HG03139 (cell line): ENCODE measurements at regions not wholly inside any gene's neighbourhood (a gene's known extent, or its start where the extent isn't known, plus 50 kb on each side); places are given as distances from the start of the nearest gene placed in this dataset.
"Not testable (repeated sequence)": the region's sequence is repeated elsewhere in the genome, so short reads cannot be mapped to it uniquely, and the experiment has no call there.

Source experiments
- ATAC-seq: cut with Tn5 transposase; IDR thresholded peaks from one replicate; pipeline ENCODE4 v1.9.1; 2021; ENCODE audit not compliant: unreplicated experiment

GRCh38 chr3:118077332-118077731 lies 957.3 kb downstream of the IGSF11 start:
- ATAC-seq: no peak

- no peak for ATAC-seq
Observed at GRCh38 chr3:118080889-118081288, 953.8 kb downstream of the IGSF11 start.

GRCh38 chr3:118088696-118089095 lies 946.0 kb downstream of the IGSF11 start:
- no peak for ATAC-seq

GRCh38 chr3:118089563-118089962 lies 945.1 kb downstream of the IGSF11 start:
- ATAC-seq: no peak

- no peak for ATAC-seq
Observed at GRCh38 chr3:118097226-118097625, 937.4 kb downstream of the IGSF11 start.

- no peak for ATAC-seq
Observed at GRCh38 chr3:118097660-118098059, 937.0 kb downstream of the IGSF11 start.

- ATAC-seq: no peak
Observed at GRCh38 chr3:118098827-118099226, 935.8 kb downstream of the IGSF11 start.

GRCh38 chr3:118101891-118102290 lies 932.8 kb downstream of the IGSF11 start:
- no peak for ATAC-seq

GRCh38 chr3:118102737-118103136 lies 931.9 kb downstream of the IGSF11 start:
- no peak for ATAC-seq

GRCh38 chr3:118108201-118108600 lies 926.4 kb downstream of the IGSF11 start:
- ATAC-seq: no peak

- ATAC-seq: no peak
Observed at GRCh38 chr3:118108769-118109168, 925.9 kb downstream of the IGSF11 start.

GRCh38 chr3:118110211-118110610 lies 924.4 kb downstream of the IGSF11 start:
- ATAC-seq: no peak

GRCh38 chr3:118116991-118117390 lies 917.7 kb downstream of the IGSF11 start:
- ATAC-seq: no peak

- no peak for ATAC-seq
Observed at GRCh38 chr3:118126751-118127150, 907.9 kb downstream of the IGSF11 start.

GRCh38 chr3:118127992-118128391 lies 906.7 kb downstream of the IGSF11 start:
- ATAC-seq: no peak

- ATAC-seq: no peak
Observed at GRCh38 chr3:118128886-118129285, 905.8 kb downstream of the IGSF11 start.

- no peak for ATAC-seq
Observed at GRCh38 chr3:118137778-118138177, 896.9 kb downstream of the IGSF11 start.

- no peak for ATAC-seq
Observed at GRCh38 chr3:118144919-118145318, 889.7 kb downstream of the IGSF11 start.

- no peak for ATAC-seq
Observed at GRCh38 chr3:118146658-118147375, 887.8 kb downstream of the IGSF11 start.

- ATAC-seq: no peak
Observed at GRCh38 chr3:118151164-118151563, 883.5 kb downstream of the IGSF11 start.

GRCh38 chr3:118162627-118163588 lies 871.7 kb downstream of the IGSF11 start:
- not testable (repeated sequence) for ATAC-seq

GRCh38 chr3:118165413-118165812 lies 869.2 kb downstream of the IGSF11 start:
- no peak for ATAC-seq
